Liver (tissue), 8 donors: ENCODE measurements at regions not wholly inside any gene's neighbourhood (a gene's known extent, or its start where the extent isn't known, plus 50 kb on each side); places are given as distances from the start of the nearest gene placed in this dataset.

Experiments used
- DNase-seq: peaks from one replicate; pipeline ENCODE4 v3.0.0-alpha.2; 2017; ENCODE audit warnings: low spot score
- H3K27ac ChIP-seq, 2 donors: one replicate each; pipeline ENCODE4 v1.7.0; 2013; ENCODE audit warnings: inconsistent platforms in 2 of 2, low read length in 2 of 2, control low read depth in 1 of 2, low read depth in 1 of 2, mild to moderate bottlenecking in 1 of 2
- H3K27me3 ChIP-seq, 4 donors: one replicate each; pipeline versions ENCODE4 v1.6.1 to v1.7.0; 2013; ENCODE audit warnings: low read length in 3 of 4, inconsistent platforms in 1 of 4, mild to moderate bottlenecking in 1 of 4, moderate library complexity in 1 of 4; ENCODE audit not compliant: control insufficient read depth in 4 of 4, insufficient read depth in 4 of 4
- H3K36me3 ChIP-seq, 4 donors: one replicate each; pipeline versions ENCODE4 v1.6.1 to v1.7.0; 2013; ENCODE audit warnings: low read length in 3 of 4, mild to moderate bottlenecking in 3 of 4, low read depth in 1 of 4, moderate library complexity in 1 of 4; ENCODE audit not compliant: control insufficient read depth in 4 of 4, insufficient read depth in 3 of 4
- H3K4me1 ChIP-seq, 4 donors: one replicate each; pipeline versions ENCODE4 v1.6.1 to v1.7.0; 2013; ENCODE audit warnings: low read length in 3 of 4, mild to moderate bottlenecking in 3 of 4, moderate library complexity in 1 of 4; ENCODE audit not compliant: control insufficient read depth in 4 of 4, insufficient read depth in 4 of 4
- H3K4me3 ChIP-seq, 3 donors: one replicate each; pipeline versions ENCODE4 v1.6.1 to v1.7.0; 2013; ENCODE audit warnings: low read length in 3 of 3, control low read depth in 1 of 3, low read depth in 1 of 3, mild to moderate bottlenecking in 1 of 3
- H3K9ac ChIP-seq, 2 donors: one replicate each; pipeline ENCODE4 v1.7.0; 2013; ENCODE audit warnings: low read length in 2 of 2, mild to moderate bottlenecking in 2 of 2, moderate library complexity in 2 of 2, control low read depth in 1 of 2, low read depth in 1 of 2
- H3K9me3 ChIP-seq, 4 donors: one replicate each; pipeline versions ENCODE4 v1.6.1 to v1.7.0; 2013; ENCODE audit warnings: low read length in 3 of 4; ENCODE audit not compliant: control insufficient read depth in 4 of 4
- EGR1 ChIP-seq, 2 donors: IDR thresholded peaks; 2 replicates each; pipeline ENCODE4 v1.6.1; 2016 to 2018; ENCODE audit warnings: antibody characterized with exemption in 2 of 2, low read depth in 2 of 2
- FOXA2 ChIP-seq: IDR thresholded peaks from 2 replicates; pipeline ENCODE4 v1.6.1; 2016; ENCODE audit warnings: antibody characterized with exemption
- GABPA ChIP-seq, 2 donors: IDR thresholded peaks in 1 of 2; conservative IDR thresholded peaks in 1 of 2; 2 replicates each; pipeline ENCODE4 v1.6.1; 2016; ENCODE audit warnings: antibody characterized with exemption in 2 of 2, mild to moderate bottlenecking in 1 of 2, moderate library complexity in 1 of 2
- HNF4A ChIP-seq, 2 donors: conservative IDR thresholded peaks; 2 replicates each; pipeline ENCODE4 v1.6.1; 2016; ENCODE audit warnings: antibody characterized with exemption in 2 of 2, mild to moderate bottlenecking in 2 of 2
- NR2F2 ChIP-seq: IDR thresholded peaks from 2 replicates; pipeline ENCODE4 v1.6.1; 2016; ENCODE audit warnings: antibody characterized with exemption
- RAD21 ChIP-seq, 2 donors: IDR thresholded peaks; 2 replicates each; pipeline ENCODE4 v1.6.1; 2016; ENCODE audit warnings: antibody characterized with exemption in 2 of 2, mild to moderate bottlenecking in 2 of 2
- SP1 ChIP-seq: IDR thresholded peaks from 2 replicates; pipeline ENCODE4 v1.6.1; 2018; ENCODE audit warnings: antibody characterized with exemption, mild to moderate bottlenecking
- TAF1 ChIP-seq: conservative IDR thresholded peaks from 2 replicates; pipeline ENCODE4 v1.6.1; 2016; ENCODE audit warnings: antibody characterized with exemption, mild to moderate bottlenecking
- YY1 ChIP-seq: IDR thresholded peaks from 2 replicates; pipeline ENCODE4 v1.6.1; 2016; ENCODE audit warnings: antibody characterized with exemption, mild to moderate bottlenecking
- WGBS: extraction: QIAGEN DNeasy Blood & Tissue Kit; methylation state at CpG from one replicate; pipeline ENCODE4 v1.1.7; 2013; 5-methylcytosine and 5-hydroxymethylcytosine counted together
- TF ChIP-seq, protein P1 (sequence below): fragments of 150-350 bp; IDR thresholded peaks from 2 replicates; pipeline ENCODE4 v1.5.1; 2017; ENCODE audit warnings: improper control_type of control experiment, low read depth, low read length; ENCODE audit not compliant: missing input control
- TF ChIP-seq, protein P2 (sequence below): IDR thresholded peaks from 2 replicates; pipeline ENCODE4 v1.6.1; 2016; ENCODE audit warnings: antibody characterized with exemption
- TF ChIP-seq, protein P3 (sequence below): IDR thresholded peaks from 2 replicates; pipeline ENCODE4 v1.6.1; 2016; ENCODE audit warnings: antibody characterized with exemption
- donor health status: healthy.
- donor health status: healthy.
- donor health status: healthy.
- donor health status: healthy.
- donor health status: healthy.

DNA sequence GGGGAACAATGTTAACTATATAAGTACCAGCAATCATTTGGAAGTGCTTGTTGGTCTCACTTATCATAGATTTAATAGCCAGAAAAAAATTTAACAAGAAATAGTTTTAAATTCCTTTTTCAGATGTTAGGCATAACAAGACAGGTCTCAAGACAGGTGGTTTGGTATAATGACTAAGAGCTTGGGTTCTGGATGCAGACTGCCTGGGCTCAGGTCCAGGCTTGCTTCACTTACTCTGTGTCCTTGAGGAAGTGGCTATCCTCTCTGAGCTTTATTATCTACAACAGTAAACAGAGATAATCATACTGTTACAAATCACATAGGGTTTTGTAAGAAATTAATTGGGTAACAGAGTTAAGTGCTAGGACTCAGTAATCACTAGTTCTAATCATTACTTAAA is 338.0 kb upstream of the FLRT2 start (continued):
- TF ChIP-seq, protein P1, sequence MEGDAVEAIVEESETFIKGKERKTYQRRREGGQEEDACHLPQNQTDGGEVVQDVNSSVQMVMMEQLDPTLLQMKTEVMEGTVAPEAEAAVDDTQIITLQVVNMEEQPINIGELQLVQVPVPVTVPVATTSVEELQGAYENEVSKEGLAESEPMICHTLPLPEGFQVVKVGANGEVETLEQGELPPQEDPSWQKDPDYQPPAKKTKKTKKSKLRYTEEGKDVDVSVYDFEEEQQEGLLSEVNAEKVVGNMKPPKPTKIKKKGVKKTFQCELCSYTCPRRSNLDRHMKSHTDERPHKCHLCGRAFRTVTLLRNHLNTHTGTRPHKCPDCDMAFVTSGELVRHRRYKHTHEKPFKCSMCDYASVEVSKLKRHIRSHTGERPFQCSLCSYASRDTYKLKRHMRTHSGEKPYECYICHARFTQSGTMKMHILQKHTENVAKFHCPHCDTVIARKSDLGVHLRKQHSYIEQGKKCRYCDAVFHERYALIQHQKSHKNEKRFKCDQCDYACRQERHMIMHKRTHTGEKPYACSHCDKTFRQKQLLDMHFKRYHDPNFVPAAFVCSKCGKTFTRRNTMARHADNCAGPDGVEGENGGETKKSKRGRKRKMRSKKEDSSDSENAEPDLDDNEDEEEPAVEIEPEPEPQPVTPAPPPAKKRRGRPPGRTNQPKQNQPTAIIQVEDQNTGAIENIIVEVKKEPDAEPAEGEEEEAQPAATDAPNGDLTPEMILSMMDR, result no peak
- TF ChIP-seq FOXA2 (no peak), SP1 (no peak), NR2F2 (no peak)

DNA sequence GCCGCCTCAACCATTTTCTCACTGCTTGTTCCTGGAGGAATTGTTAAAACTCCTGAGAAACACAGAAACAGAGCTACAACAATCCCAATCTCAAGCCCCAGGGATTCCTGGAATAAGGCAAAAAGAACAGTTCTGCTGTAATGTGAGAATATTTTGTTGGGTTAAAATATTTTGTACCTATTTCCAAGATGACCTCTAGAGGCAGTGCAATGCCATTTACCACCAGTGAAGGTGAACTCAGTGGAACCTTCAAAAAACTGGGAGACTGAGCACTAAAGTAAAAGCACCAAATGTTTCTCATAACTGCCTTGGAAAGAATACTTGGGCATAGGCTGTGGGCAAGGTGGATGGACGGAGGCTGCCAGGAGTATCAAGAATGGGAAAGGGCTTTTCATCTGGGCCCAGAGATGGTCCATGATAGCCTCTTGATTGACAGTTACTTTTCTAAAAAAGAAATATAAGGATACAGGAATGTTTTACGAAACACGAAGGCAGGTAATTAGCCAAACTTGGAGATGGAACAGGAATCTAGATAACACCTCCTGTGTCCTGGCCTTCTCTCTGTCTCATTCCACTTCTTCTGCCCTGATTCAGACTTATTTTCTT is 334.0 kb upstream of the FLRT2 start:
- Histone ChIP-seq H3K4me3 (no peak overlapping the region), H3K4me1 (no peaks in the 10 kb centered on the region), H3K27me3 (no peaks in the 10 kb centered on the region), H3K9ac (no peak overlapping the region), H3K27ac (no peak overlapping the region), H3K9me3 (no peaks in the 10 kb centered on the region), H3K36me3 (no peaks in the 10 kb centered on the region)
- peak; percentile 69 to 70 for TF ChIP-seq RAD21 (IDR thresholded peaks at IDR 0.05)
- TF ChIP-seq, protein P1, result peak; percentile 38
- no peak for TF ChIP-seq HNF4A (conservative IDR thresholded peaks at IDR 0.05)
- TF ChIP-seq GABPA (IDR thresholded peaks at IDR 0.05 in 1 of 2, conservative IDR thresholded peaks at IDR 0.05 in 1 of 2), result no peak
- TF ChIP-seq YY1, result no peak
- TF ChIP-seq NR2F2, result no peak
- no peak for TF ChIP-seq TAF1
- WGBS, result 88% methylated on average over 4 of the region's 4 CpGs
- DNase-seq, result no peak

DNA sequence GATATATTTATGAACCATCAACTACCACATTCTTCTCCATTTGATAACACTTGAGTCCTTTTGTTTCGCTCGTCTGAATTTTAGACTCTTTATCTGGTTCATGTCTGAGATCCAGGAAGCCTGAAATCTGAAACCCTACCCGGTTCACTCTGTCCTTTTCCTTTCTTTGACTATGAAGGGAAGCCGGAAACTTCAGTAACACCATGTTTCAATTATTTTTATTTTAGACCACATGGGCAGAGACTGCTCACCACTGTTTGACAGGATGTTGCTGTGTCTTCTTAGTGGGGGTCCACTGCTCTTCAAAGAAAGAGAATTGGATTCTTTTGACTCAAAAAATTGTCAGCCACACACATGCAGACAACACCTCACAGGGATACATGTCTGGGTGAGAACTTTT is 331.9 kb upstream of the FLRT2 start:
- H3K9ac ChIP-seq, result no peak overlapping the region
- no peaks in the 10 kb centered on the region for H3K4me1 ChIP-seq
- H3K27ac ChIP-seq, result no peak overlapping the region
- no peak for DNase-seq
- 74% methylated on average over 4 of the region's 4 CpGs for WGBS
- no peak overlapping the region for H3K4me3 ChIP-seq
- H3K27me3 ChIP-seq, result no peaks in the 10 kb centered on the region
- TF ChIP-seq EGR1 (IDR thresholded peaks at IDR 0.05; ENCODE audit: low read depth in 2 of 2), result no peak
- no peak for TF ChIP-seq SP1
- TF ChIP-seq, protein P2, sequence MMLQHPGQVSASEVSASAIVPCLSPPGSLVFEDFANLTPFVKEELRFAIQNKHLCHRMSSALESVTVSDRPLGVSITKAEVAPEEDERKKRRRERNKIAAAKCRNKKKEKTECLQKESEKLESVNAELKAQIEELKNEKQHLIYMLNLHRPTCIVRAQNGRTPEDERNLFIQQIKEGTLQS, result no peak
- TF ChIP-seq, protein P3, sequence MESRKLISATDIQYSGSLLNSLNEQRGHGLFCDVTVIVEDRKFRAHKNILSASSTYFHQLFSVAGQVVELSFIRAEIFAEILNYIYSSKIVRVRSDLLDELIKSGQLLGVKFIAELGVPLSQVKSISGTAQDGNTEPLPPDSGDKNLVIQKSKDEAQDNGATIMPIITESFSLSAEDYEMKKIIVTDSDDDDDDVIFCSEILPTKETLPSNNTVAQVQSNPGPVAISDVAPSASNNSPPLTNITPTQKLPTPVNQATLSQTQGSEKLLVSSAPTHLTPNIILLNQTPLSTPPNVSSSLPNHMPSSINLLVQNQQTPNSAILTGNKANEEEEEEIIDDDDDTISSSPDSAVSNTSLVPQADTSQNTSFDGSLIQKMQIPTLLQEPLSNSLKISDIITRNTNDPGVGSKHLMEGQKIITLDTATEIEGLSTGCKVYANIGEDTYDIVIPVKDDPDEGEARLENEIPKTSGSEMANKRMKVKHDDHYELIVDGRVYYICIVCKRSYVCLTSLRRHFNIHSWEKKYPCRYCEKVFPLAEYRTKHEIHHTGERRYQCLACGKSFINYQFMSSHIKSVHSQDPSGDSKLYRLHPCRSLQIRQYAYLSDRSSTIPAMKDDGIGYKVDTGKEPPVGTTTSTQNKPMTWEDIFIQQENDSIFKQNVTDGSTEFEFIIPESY, result no peak
- no peak for TF ChIP-seq FOXA2
- H3K36me3 ChIP-seq, result no peaks in the 10 kb centered on the region
- no peaks in the 10 kb centered on the region for H3K9me3 ChIP-seq
